HCT116 (cell line): ENCODE measurements at regions not wholly inside any gene's neighbourhood (a gene's known extent, or its start where the extent isn't known, plus 50 kb on each side); places are given as distances from the start of the nearest gene placed in this dataset.
"Not testable (repeated sequence)": the region's sequence is repeated elsewhere in the genome, so short reads cannot be mapped to it uniquely, and the experiment has no call there.

Experiments used
- EZH2 ChIP-seq: fragments of 200-600 bp; sonication (generic); IDR thresholded peaks from 2 replicates; pipeline ENCODE4 v1.6.1; 2017; ENCODE audit warnings: antibody characterized with exemption, mixed run types
- JUND ChIP-seq: IDR thresholded peaks from 2 replicates; pipeline ENCODE4 v1.6.1; 2012
- POLR2A ChIP-seq: IDR thresholded peaks from 2 replicates; pipeline ENCODE4 v1.7.0; 2011; ENCODE audit warnings: borderline replicate concordance; ENCODE audit not compliant: insufficient read depth, insufficient read length; ENCODE audit errors: extremely low read depth
- SIN3A ChIP-seq: IDR thresholded peaks from 2 replicates; pipeline ENCODE4 v1.6.1; 2012; ENCODE audit warnings: low read depth
- TF ChIP-seq, protein P1 (sequence below): IDR thresholded peaks from 2 replicates; pipeline ENCODE4 v1.6.1; 2012; ENCODE audit warnings: low read depth
- TF ChIP-seq, protein P2 (sequence below), 3 experiments: fragments of 200-600 bp in 1 of 3; sonication (generic) in 1 of 3; IDR thresholded peaks in 2 of 3; conservative IDR thresholded peaks in 1 of 3; 2 replicates each; pipeline ENCODE4 v1.5.1; 2012 to 2017; ENCODE audit warnings: low read depth in 2 of 3, low read length in 2 of 3, antibody characterized with exemption in 1 of 3, borderline replicate concordance in 1 of 3, control low read depth in 1 of 3, mild to moderate bottlenecking in 1 of 3, mixed read lengths in 1 of 3, mixed run types in 1 of 3, moderate library complexity in 1 of 3; ENCODE audit not compliant: insufficient read depth in 1 of 3

DNA sequence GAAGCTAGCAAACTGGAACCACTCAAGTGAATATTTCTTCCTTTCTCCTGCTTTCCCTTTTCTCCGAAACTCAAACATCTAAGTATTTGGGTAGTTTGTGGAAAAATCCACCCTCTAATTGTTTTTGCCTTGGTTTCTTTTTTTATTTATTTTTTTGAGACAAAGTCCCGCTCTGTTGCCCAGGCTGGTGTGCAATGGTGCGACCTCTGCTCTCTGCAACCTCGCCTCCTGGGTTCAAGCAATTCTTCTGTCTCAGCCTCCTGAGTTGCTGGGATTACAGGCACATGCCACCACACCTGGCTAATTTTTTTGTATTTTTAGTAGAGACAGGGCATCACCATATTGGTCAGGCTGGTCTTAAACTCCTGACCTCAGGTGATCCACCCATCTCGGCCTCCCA lies 96.1 kb upstream of the BANK1 start:
- not testable (repeated sequence) for TF ChIP-seq SIN3A, POLR2A, EZH2, JUND
- TF ChIP-seq, protein P1, sequence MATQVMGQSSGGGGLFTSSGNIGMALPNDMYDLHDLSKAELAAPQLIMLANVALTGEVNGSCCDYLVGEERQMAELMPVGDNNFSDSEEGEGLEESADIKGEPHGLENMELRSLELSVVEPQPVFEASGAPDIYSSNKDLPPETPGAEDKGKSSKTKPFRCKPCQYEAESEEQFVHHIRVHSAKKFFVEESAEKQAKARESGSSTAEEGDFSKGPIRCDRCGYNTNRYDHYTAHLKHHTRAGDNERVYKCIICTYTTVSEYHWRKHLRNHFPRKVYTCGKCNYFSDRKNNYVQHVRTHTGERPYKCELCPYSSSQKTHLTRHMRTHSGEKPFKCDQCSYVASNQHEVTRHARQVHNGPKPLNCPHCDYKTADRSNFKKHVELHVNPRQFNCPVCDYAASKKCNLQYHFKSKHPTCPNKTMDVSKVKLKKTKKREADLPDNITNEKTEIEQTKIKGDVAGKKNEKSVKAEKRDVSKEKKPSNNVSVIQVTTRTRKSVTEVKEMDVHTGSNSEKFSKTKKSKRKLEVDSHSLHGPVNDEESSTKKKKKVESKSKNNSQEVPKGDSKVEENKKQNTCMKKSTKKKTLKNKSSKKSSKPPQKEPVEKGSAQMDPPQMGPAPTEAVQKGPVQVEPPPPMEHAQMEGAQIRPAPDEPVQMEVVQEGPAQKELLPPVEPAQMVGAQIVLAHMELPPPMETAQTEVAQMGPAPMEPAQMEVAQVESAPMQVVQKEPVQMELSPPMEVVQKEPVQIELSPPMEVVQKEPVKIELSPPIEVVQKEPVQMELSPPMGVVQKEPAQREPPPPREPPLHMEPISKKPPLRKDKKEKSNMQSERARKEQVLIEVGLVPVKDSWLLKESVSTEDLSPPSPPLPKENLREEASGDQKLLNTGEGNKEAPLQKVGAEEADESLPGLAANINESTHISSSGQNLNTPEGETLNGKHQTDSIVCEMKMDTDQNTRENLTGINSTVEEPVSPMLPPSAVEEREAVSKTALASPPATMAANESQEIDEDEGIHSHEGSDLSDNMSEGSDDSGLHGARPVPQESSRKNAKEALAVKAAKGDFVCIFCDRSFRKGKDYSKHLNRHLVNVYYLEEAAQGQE: not testable (repeated sequence)
- TF ChIP-seq, protein P2, sequence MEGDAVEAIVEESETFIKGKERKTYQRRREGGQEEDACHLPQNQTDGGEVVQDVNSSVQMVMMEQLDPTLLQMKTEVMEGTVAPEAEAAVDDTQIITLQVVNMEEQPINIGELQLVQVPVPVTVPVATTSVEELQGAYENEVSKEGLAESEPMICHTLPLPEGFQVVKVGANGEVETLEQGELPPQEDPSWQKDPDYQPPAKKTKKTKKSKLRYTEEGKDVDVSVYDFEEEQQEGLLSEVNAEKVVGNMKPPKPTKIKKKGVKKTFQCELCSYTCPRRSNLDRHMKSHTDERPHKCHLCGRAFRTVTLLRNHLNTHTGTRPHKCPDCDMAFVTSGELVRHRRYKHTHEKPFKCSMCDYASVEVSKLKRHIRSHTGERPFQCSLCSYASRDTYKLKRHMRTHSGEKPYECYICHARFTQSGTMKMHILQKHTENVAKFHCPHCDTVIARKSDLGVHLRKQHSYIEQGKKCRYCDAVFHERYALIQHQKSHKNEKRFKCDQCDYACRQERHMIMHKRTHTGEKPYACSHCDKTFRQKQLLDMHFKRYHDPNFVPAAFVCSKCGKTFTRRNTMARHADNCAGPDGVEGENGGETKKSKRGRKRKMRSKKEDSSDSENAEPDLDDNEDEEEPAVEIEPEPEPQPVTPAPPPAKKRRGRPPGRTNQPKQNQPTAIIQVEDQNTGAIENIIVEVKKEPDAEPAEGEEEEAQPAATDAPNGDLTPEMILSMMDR (IDR thresholded peaks at IDR 0.05 in 2 of 3, conservative IDR thresholded peaks at IDR 0.05 in 1 of 3; ENCODE audit: borderline replicate concordance in 1 of 3, insufficient read depth in 1 of 3, low read depth in 2 of 3, low read length in 2 of 3): not testable (repeated sequence)
